WTC11 (cell line): ENCODE measurements at regions not wholly inside any gene's neighbourhood (a gene's known extent, or its start where the extent isn't known, plus 50 kb on each side); places are given as distances from the start of the nearest gene placed in this dataset.

Source experiments
- ATF3 ChIP-seq: sonication (generic); formaldehyde crosslinking; conservative IDR thresholded peaks from 2 replicates; pipeline ENCODE4 v1.8.1; 2022; ENCODE audit warnings: mild to moderate bottlenecking, missing genetic modification reagents
- CBFB ChIP-seq: sonication (generic); formaldehyde crosslinking; IDR thresholded peaks from 2 replicates; pipeline ENCODE4 v1.8.1; 2022; ENCODE audit warnings: mild to moderate bottlenecking, low read depth, missing genetic modification reagents
- KAT7 ChIP-seq: sonication (generic); formaldehyde crosslinking; IDR thresholded peaks from 2 replicates; pipeline ENCODE4 v1.8.1; 2023; ENCODE audit warnings: missing genetic modification reagents, mild to moderate bottlenecking, borderline replicate concordance
- NFYB ChIP-seq: sonication (generic); formaldehyde crosslinking; conservative IDR thresholded peaks from 2 replicates; pipeline ENCODE4 v1.8.0; 2022; ENCODE audit warnings: low read depth, missing genetic modification reagents
- PRRX2 ChIP-seq: fragments of 250-450 bp; sonication (Bioruptor Pico); IDR thresholded peaks from 2 replicates; pipeline ENCODE4 v1.8.0; 2021; ENCODE audit warnings: mild to moderate bottlenecking
- USF1 ChIP-seq: sonication (generic); formaldehyde crosslinking; IDR thresholded peaks from 2 replicates; pipeline ENCODE4 v1.8.0; 2022; ENCODE audit warnings: mild to moderate bottlenecking, missing genetic modification reagents
- USF2 ChIP-seq: sonication (generic); formaldehyde crosslinking; IDR thresholded peaks from 2 replicates; pipeline ENCODE4 v1.8.1; 2023; ENCODE audit warnings: mild to moderate bottlenecking, missing genetic modification reagents, moderate library complexity
- ZBTB21 ChIP-seq: sonication (generic); formaldehyde crosslinking; IDR thresholded peaks from 2 replicates; pipeline ENCODE4 v1.8.1; 2023; ENCODE audit warnings: mild to moderate bottlenecking, missing genetic modification reagents, borderline replicate concordance
- TF ChIP-seq, protein P1 (sequence below): fragments of 200-600 bp; IDR thresholded peaks from 2 replicates; pipeline ENCODE4 v1.8.0; 2022; ENCODE audit warnings: antibody characterized with exemption
- TF ChIP-seq, protein P2 (sequence below): sonication (generic); formaldehyde crosslinking; IDR thresholded peaks from 2 replicates; pipeline ENCODE4 v1.8.0; 2022; ENCODE audit warnings: mild to moderate bottlenecking, missing genetic modification reagents
- TF ChIP-seq, protein P3 (sequence below): fragments of 250-450 bp; sonication (Bioruptor Pico); IDR thresholded peaks from 2 replicates; pipeline ENCODE4 v1.9.0; 2021; ENCODE audit warnings: mild to moderate bottlenecking, borderline replicate concordance

DNA sequence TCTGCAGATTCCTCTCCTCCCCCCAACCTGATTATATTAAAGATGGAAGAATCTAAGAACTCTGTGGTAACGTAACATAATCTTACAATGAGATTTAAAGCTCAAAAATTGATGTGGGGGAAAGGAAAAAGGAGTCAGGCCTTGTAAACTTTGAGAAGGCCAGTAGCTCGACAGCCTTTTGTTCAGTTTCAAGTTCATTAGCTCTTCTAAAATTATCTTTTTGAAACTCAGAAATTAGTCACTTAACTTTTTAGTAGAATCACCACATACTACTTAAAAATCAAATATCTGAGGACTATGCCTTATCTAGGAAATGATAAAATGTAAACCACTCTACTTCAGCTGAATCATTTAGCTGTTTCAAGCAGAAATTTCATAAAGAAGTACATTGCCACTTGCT is 996.2 kb downstream of the AMY1C start:
- TF ChIP-seq KAT7 = no peak
- TF ChIP-seq, protein P1, sequence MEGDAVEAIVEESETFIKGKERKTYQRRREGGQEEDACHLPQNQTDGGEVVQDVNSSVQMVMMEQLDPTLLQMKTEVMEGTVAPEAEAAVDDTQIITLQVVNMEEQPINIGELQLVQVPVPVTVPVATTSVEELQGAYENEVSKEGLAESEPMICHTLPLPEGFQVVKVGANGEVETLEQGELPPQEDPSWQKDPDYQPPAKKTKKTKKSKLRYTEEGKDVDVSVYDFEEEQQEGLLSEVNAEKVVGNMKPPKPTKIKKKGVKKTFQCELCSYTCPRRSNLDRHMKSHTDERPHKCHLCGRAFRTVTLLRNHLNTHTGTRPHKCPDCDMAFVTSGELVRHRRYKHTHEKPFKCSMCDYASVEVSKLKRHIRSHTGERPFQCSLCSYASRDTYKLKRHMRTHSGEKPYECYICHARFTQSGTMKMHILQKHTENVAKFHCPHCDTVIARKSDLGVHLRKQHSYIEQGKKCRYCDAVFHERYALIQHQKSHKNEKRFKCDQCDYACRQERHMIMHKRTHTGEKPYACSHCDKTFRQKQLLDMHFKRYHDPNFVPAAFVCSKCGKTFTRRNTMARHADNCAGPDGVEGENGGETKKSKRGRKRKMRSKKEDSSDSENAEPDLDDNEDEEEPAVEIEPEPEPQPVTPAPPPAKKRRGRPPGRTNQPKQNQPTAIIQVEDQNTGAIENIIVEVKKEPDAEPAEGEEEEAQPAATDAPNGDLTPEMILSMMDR = no peak
- no peak for TF ChIP-seq NFYB (CRISPR knock-in tag)
- TF ChIP-seq, protein P2, sequence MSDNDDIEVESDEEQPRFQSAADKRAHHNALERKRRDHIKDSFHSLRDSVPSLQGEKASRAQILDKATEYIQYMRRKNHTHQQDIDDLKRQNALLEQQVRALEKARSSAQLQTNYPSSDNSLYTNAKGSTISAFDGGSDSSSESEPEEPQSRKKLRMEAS (CRISPR knock-in tag) = no peak
- no peak for TF ChIP-seq CBFB (CRISPR knock-in tag)
- no peak for TF ChIP-seq PRRX2 (CRISPR knock-in tag)
- TF ChIP-seq ZBTB21 (CRISPR knock-in tag) = no peak
- TF ChIP-seq USF2 = no peak
- TF ChIP-seq, protein P3, sequence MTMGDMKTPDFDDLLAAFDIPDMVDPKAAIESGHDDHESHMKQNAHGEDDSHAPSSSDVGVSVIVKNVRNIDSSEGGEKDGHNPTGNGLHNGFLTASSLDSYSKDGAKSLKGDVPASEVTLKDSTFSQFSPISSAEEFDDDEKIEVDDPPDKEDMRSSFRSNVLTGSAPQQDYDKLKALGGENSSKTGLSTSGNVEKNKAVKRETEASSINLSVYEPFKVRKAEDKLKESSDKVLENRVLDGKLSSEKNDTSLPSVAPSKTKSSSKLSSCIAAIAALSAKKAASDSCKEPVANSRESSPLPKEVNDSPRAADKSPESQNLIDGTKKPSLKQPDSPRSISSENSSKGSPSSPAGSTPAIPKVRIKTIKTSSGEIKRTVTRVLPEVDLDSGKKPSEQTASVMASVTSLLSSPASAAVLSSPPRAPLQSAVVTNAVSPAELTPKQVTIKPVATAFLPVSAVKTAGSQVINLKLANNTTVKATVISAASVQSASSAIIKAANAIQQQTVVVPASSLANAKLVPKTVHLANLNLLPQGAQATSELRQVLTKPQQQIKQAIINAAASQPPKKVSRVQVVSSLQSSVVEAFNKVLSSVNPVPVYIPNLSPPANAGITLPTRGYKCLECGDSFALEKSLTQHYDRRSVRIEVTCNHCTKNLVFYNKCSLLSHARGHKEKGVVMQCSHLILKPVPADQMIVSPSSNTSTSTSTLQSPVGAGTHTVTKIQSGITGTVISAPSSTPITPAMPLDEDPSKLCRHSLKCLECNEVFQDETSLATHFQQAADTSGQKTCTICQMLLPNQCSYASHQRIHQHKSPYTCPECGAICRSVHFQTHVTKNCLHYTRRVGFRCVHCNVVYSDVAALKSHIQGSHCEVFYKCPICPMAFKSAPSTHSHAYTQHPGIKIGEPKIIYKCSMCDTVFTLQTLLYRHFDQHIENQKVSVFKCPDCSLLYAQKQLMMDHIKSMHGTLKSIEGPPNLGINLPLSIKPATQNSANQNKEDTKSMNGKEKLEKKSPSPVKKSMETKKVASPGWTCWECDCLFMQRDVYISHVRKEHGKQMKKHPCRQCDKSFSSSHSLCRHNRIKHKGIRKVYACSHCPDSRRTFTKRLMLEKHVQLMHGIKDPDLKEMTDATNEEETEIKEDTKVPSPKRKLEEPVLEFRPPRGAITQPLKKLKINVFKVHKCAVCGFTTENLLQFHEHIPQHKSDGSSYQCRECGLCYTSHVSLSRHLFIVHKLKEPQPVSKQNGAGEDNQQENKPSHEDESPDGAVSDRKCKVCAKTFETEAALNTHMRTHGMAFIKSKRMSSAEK (CRISPR knock-in tag) = no peak
- no peak for TF ChIP-seq ATF3
- no peak for TF ChIP-seq USF1 (CRISPR knock-in tag)
